B cell (primary cell): ENCODE measurements at regions not wholly inside any gene's neighbourhood (a gene's known extent, or its start where the extent isn't known, plus 50 kb on each side); places are given as distances from the start of the nearest gene placed in this dataset.

Experiments
- CTCF ChIP-seq: fragments of 200-600 bp; IDR thresholded peaks from one replicate; pipeline ENCODE4 v1.8.0; 2022; ENCODE audit warnings: antibody characterized with exemption, mild to moderate bottlenecking
- EZH2 ChIP-seq: IDR thresholded peaks from 2 replicates; pipeline ENCODE4 v1.6.1; 2012; ENCODE audit warnings: borderline replicate concordance, low read depth, mild to moderate bottlenecking, moderate library complexity, low read length; ENCODE audit not compliant: insufficient read depth, poor library complexity, severe bottlenecking

DNA sequence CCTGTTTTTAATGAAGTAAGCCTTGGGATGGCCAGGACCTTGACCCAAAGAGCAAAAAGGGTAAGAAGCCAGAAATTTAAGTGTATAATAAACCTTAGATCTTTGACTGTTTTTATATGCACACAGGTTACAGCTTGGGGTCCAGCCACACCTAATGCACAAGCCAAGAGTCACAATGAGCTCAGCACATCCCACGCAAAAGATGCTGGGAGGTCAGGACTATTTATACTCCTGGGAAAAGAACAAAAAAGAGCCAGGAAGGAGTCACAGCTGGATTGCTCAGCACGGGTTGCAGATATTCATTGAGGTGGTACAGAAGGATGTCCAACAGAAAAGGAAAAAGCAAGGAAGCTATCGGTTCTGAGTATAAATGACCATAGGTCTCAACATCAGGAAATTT, 536.3 kb downstream of the NTRK3 start:
- no peak for TF ChIP-seq CTCF
- TF ChIP-seq EZH2: no peak
